ENCODE measurements at regions not wholly inside any gene's neighbourhood (a gene's known extent, or its start where the extent isn't known, plus 50 kb on each side); places are given as distances from the start of the nearest gene placed in this dataset.

GRCh38 chr3:181358060-181358459, 353.7 kb upstream of the SOX2 start:
- ChIA-PET POLR2A (ENCODE audit: partially characterized antibody) (no interaction called here), CTCF (ENCODE audit: partially characterized antibody) (no interaction called here)
- Histone ChIP-seq H3K9ac (replicated peaks in 1 of 4; ENCODE audit: extremely low read depth in 1 of 4, low read depth in 3 of 4, low read length in 3 of 4) (no peak overlapping the region), H2BK12ac (ENCODE audit: low read depth, low read length) (no peak overlapping the region), H3K18ac (ENCODE audit: extremely low read depth, low read length) (no peak overlapping the region), H3K4me1 (replicated peaks in 1 of 4; ENCODE audit: control insufficient read depth in 3 of 4, insufficient read depth in 4 of 4, low read length in 3 of 4) (no peaks in the 10 kb centered on the region; a peak in 2 of 7 replicates), H3K9me3 (ENCODE audit: insufficient read depth in 2 of 2, low read depth in 1 of 2, low read length in 1 of 2) (no peaks in the 10 kb centered on the region), H4K8ac (ENCODE audit: extremely low read depth, insufficient read depth, low read length) (no peak overlapping the region), H3K36me3 (ENCODE audit: control insufficient read depth in 2 of 4, insufficient read depth in 4 of 4, low read length in 3 of 4) (no peaks in the 10 kb centered on the region), H2BK15ac (ENCODE audit: low read length) (no peak overlapping the region), H4K91ac (replicated peaks; ENCODE audit: insufficient read length, low read length) (no peak overlapping the region), H4K5ac (ENCODE audit: insufficient read length, low read depth, low read length) (no peak overlapping the region), H3K79me2 (ENCODE audit: control insufficient read depth in 1 of 2, insufficient read depth in 2 of 2, low read length in 2 of 2) (no peaks in the 10 kb centered on the region), H3K79me1 (ENCODE audit: low read depth, low read length) (no peaks in the 10 kb centered on the region), H3K27me3 (replicated peaks in 1 of 4; ENCODE audit: control insufficient read depth in 3 of 4, extremely low read depth in 1 of 4, insufficient read depth in 3 of 4, low read length in 3 of 4) (no peaks in the 10 kb centered on the region), H3K4me2 (ENCODE audit: insufficient read depth in 1 of 2, low read depth in 2 of 2, low read length in 2 of 2) (no peak overlapping the region), H2BK5ac (ENCODE audit: low read depth, low read length) (no peak overlapping the region), H2BK120ac (replicated peaks; ENCODE audit: low read depth, low read length) (no peak overlapping the region), H3K4me3 (ENCODE audit: extremely low read depth in 1 of 4, insufficient read depth in 2 of 4, low read depth in 3 of 4, low read length in 4 of 4) (no peak overlapping the region), H3K56ac (replicated peaks; ENCODE audit: insufficient read length, low read depth, low read length) (no peak overlapping the region), H2BK20ac (ENCODE audit: low read length) (no peak overlapping the region), H3K4ac (replicated peaks; ENCODE audit: insufficient read length, low read depth, low read length) (no peak overlapping the region), H3K23me2 (ENCODE audit: low read depth, low read length) (no peaks in the 10 kb centered on the region), H4K20me1 (replicated peaks in 1 of 2; ENCODE audit: control insufficient read depth in 1 of 2, insufficient read depth in 2 of 2, low read length in 2 of 2) (no peaks in the 10 kb centered on the region), H3K27ac (ENCODE audit: low read depth, low read length) (no peak overlapping the region), H2AK5ac (ENCODE audit: low read depth, low read length) (no peak overlapping the region), H3K14ac (ENCODE audit: insufficient read length) (no peak overlapping the region), H2AFZ (ENCODE audit: low read length) (no peak overlapping the region), H3K23ac (ENCODE audit: insufficient read length) (no peak overlapping the region)
- DNase-seq (ENCODE audit: low read depth in 1 of 2, low spot score in 2 of 2) (no peak), FAIRE-seq (no peak)
- WGBS, 2 experiments (ENCODE audit: extremely low coverage in 1 of 2, insufficient coverage in 1 of 2, insufficient read length in 1 of 2, insufficient replicate concordance in 2 of 2, low coverage in 1 of 2, low lambda C conversion rate in 2 of 2, missing lambda C conversion rate in 1 of 2) = 100% methylated on average over 1 of the region's 1 CpG; no CpG with 5 or more reads in 1 of the 2 experiments
- TF ChIP-seq PHF8 (conservative IDR thresholded peaks at IDR 0.05; ENCODE audit: low read depth, low read length) = no peak
- TF ChIP-seq CTBP2 (IDR thresholded peaks at IDR 0.05; ENCODE audit: borderline replicate concordance, insufficient read depth, insufficient read length, low read length) = no peak
- no peak for TF ChIP-seq RBBP5 (IDR thresholded peaks at IDR 0.05; ENCODE audit: borderline replicate concordance, low read depth, low read length)
- no peak for TF ChIP-seq SAP30 (IDR thresholded peaks at IDR 0.05; ENCODE audit: insufficient read depth, insufficient replicate concordance, low read length)
- no peak for TF ChIP-seq SIN3A (conservative IDR thresholded peaks at IDR 0.05 in 1 of 2, IDR thresholded peaks at IDR 0.05 in 1 of 2; ENCODE audit: low read depth in 1 of 2, low read length in 2 of 2)
- TF ChIP-seq JUN (IDR thresholded peaks at IDR 0.05; ENCODE audit: low read depth, low read length) = no peak
- TF ChIP-seq SIX5 (IDR thresholded peaks at IDR 0.05; ENCODE audit: low read depth, low read length) = no peak
- no peak for TF ChIP-seq ASH2L (IDR thresholded peaks at IDR 0.05; ENCODE audit: low read length)
- TF ChIP-seq JUND (IDR thresholded peaks at IDR 0.05; ENCODE audit: low read length) = no peak
- TF ChIP-seq GTF2F1 (IDR thresholded peaks at IDR 0.05; ENCODE audit: borderline replicate concordance, low read depth, low read length) = no peak
- no peak for TF ChIP-seq CBX5 (IDR thresholded peaks at IDR 0.05; ENCODE audit: low read depth, low read length)
